Neural progenitor cell (in vitro differentiated cells): ENCODE measurements at regions not wholly inside any gene's neighbourhood (a gene's known extent, or its start where the extent isn't known, plus 50 kb on each side); places are given as distances from the start of the nearest gene placed in this dataset.

Experiments
- DNase-seq: peaks from one replicate; pipeline ENCODE4 v3.0.0-alpha.2; 2016; ENCODE audit warnings: low spot score
- H2AFZ ChIP-seq: fragments of 200-600 bp; sonication (generic); replicated peaks from 2 replicates; pipeline ENCODE4 v1.6.1; 2016; ENCODE audit warnings: antibody characterized with exemption
- H3F3A ChIP-seq: fragments of 200-600 bp; sonication (generic); 2 replicates; pipeline ENCODE4 v1.6.1; 2016; ENCODE audit warnings: antibody characterized with exemption, low read depth
- H3K27ac ChIP-seq: fragments of 200-600 bp; sonication (generic); 2 replicates; pipeline ENCODE4 v1.5.1; 2016; ENCODE audit warnings: mild to moderate bottlenecking
- H3K27me3 ChIP-seq: fragments of 200-600 bp; sonication (generic); 2 replicates; pipeline ENCODE4 v1.6.1; 2016; ENCODE audit warnings: mild to moderate bottlenecking, moderate library complexity
- H3K36me3 ChIP-seq: fragments of 200-600 bp; sonication (generic); 2 replicates; pipeline ENCODE4 v1.5.1; 2016
- H3K4me1 ChIP-seq: fragments of 200-600 bp; sonication (generic); 2 replicates; pipeline ENCODE4 v1.6.1; 2016; ENCODE audit warnings: mixed run types
- H3K4me2 ChIP-seq: fragments of 200-600 bp; sonication (generic); 2 replicates; pipeline ENCODE4 v1.6.1; 2016
- H3K4me3 ChIP-seq: fragments of 200-600 bp; sonication (generic); 2 replicates; pipeline ENCODE4 v1.5.1; 2016
- H3K79me2 ChIP-seq: fragments of 200-600 bp; sonication (generic); 2 replicates; pipeline ENCODE4 v1.6.1; 2016; ENCODE audit warnings: low read depth
- H3K9ac ChIP-seq: fragments of 200-600 bp; sonication (generic); 2 replicates; pipeline ENCODE4 v1.6.1; 2016
- H3K9me3 ChIP-seq: fragments of 200-600 bp; sonication (generic); 2 replicates; pipeline ENCODE4 v1.5.1; 2016; ENCODE audit warnings: low read depth
- H4K20me1 ChIP-seq: fragments of 200-600 bp; sonication (generic); 2 replicates; pipeline ENCODE4 v1.6.1; 2016; ENCODE audit warnings: low read depth
- H3K27ac Mint-ChIP-seq: 3 replicates; pipeline ENCODE4 v1.8.0; 2021; ENCODE audit warnings: mixed read lengths
- H3K27me3 Mint-ChIP-seq: 2 replicates; pipeline ENCODE4 v1.8.0; 2022; ENCODE audit warnings: low read depth, mild to moderate bottlenecking, inconsistent platforms, moderate library complexity, mixed read lengths; ENCODE audit not compliant: insufficient read depth
- H3K36me3 Mint-ChIP-seq: 3 replicates; pipeline ENCODE4 v1.8.0; 2021; ENCODE audit warnings: mixed read lengths
- H3K4me1 Mint-ChIP-seq: 3 replicates; pipeline ENCODE4 v1.8.0; 2021; ENCODE audit warnings: mixed read lengths
- H3K4me3 Mint-ChIP-seq: 3 replicates; pipeline ENCODE4 v1.8.0; 2021; ENCODE audit warnings: mild to moderate bottlenecking, moderate library complexity, mixed read lengths
- H3K9me3 Mint-ChIP-seq: 3 replicates; pipeline ENCODE4 v1.8.0; 2020; ENCODE audit warnings: mixed read lengths
- EZH2 ChIP-seq: fragments of 200-600 bp; sonication (generic); IDR thresholded peaks from 2 replicates; pipeline ENCODE4 v1.6.1; 2017; ENCODE audit warnings: antibody characterized with exemption, mild to moderate bottlenecking, moderate library complexity
- EZH2phosphoT487 ChIP-seq: fragments of 200-600 bp; sonication (generic); IDR thresholded peaks from 2 replicates; pipeline ENCODE4 v1.6.1; 2017; ENCODE audit warnings: antibody characterized with exemption
- TF ChIP-seq, protein P1 (sequence below): fragments of 200-600 bp; sonication (generic); IDR thresholded peaks from 2 replicates; pipeline ENCODE4 v1.5.1; 2017; ENCODE audit warnings: antibody characterized with exemption, mild to moderate bottlenecking

DNA sequence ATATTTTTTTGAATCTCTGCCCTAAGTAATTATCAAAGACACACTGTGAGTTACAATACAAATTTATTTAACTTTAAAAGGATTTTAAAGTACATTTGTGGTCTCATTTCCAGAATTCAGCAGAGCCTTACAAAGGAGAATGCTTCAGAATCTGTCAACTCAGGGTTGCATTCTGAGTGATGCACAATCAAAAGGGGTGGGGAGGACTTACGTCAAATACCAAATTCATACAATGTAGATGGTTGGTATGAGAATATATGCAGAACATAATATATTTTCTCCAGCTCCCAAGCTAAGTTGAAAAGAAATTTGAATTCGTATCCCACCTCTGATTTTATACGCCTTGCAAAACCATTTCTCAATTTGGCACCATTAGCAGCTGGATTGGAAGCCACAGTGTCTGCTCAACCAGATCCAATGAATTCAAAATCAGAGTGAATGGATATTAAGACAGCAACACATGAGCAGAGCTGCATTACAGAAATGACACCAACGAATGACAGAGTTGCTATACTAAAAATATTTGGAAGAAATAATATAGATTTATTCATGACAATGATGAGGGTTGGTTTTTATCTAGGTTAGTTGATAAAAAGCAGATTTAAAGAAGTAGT lies 110.4 kb upstream of the CFAP20DC start:
- H3K36me3 Mint-ChIP-seq, result no peaks in the 10 kb centered on the region
- no peaks in the 10 kb centered on the region for H3F3A ChIP-seq
- DNase-seq, result no peak
- no peak overlapping the region for H3K4me2 ChIP-seq
- H3K4me1 ChIP-seq, result peaks cover 1% of the 10 kb centered on the region
- H3K9me3 Mint-ChIP-seq, result no peaks in the 10 kb centered on the region
- H3K4me3 ChIP-seq, result no peak overlapping the region
- no peak overlapping the region for H3K27ac ChIP-seq
- H3K4me3 Mint-ChIP-seq, result no peak overlapping the region
- no peak overlapping the region for H2AFZ ChIP-seq
- TF ChIP-seq EZH2phosphoT487, result no peak
- TF ChIP-seq, protein P1, sequence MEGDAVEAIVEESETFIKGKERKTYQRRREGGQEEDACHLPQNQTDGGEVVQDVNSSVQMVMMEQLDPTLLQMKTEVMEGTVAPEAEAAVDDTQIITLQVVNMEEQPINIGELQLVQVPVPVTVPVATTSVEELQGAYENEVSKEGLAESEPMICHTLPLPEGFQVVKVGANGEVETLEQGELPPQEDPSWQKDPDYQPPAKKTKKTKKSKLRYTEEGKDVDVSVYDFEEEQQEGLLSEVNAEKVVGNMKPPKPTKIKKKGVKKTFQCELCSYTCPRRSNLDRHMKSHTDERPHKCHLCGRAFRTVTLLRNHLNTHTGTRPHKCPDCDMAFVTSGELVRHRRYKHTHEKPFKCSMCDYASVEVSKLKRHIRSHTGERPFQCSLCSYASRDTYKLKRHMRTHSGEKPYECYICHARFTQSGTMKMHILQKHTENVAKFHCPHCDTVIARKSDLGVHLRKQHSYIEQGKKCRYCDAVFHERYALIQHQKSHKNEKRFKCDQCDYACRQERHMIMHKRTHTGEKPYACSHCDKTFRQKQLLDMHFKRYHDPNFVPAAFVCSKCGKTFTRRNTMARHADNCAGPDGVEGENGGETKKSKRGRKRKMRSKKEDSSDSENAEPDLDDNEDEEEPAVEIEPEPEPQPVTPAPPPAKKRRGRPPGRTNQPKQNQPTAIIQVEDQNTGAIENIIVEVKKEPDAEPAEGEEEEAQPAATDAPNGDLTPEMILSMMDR, result no peak
- H3K27ac Mint-ChIP-seq, result no peak overlapping the region
- H3K36me3 ChIP-seq, result no peaks in the 10 kb centered on the region
- no peaks in the 10 kb centered on the region for H3K9me3 ChIP-seq
- no peaks in the 10 kb centered on the region for H3K4me1 Mint-ChIP-seq
- H3K79me2 ChIP-seq, result no peaks in the 10 kb centered on the region
- H4K20me1 ChIP-seq, result no peaks in the 10 kb centered on the region
- no peak overlapping the region for H3K9ac ChIP-seq
- H3K27me3 ChIP-seq, result no peaks in the 10 kb centered on the region
- H3K27me3 Mint-ChIP-seq, result no peaks in the 10 kb centered on the region

DNA sequence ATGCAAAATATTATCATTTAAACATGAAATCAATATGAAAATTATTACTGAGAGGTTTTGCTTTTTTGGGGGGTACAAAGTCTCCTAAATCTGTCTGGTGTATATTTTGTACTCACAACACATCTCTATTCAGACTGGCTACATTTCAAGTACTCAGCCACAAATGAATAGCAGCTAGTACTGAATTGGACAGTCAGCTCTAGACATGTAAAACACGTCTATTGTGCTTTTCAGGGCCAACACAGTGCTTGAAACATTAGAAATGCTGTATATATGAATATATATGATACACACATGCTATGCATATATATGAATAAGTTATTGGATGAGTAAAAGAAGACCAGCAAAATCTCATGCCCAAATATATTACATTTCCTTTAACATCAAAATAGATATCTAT lies 103.8 kb upstream of the CFAP20DC start:
- Mint-ChIP-seq H3K4me3 (no peak overlapping the region), H3K4me1 (peaks cover 4% of the 10 kb centered on the region), H3K27ac (no peak overlapping the region), H3K9me3 (peaks cover 16% of the 10 kb centered on the region), H3K27me3 (peaks cover 2% of the 10 kb centered on the region), H3K36me3 (no peaks in the 10 kb centered on the region)
- no peaks in the 10 kb centered on the region for H3K36me3 ChIP-seq
- H3K4me1 ChIP-seq, result peaks cover 10% of the 10 kb centered on the region
- no peak overlapping the region for H3K4me3 ChIP-seq
- no peaks in the 10 kb centered on the region for H3F3A ChIP-seq
- H4K20me1 ChIP-seq, result no peaks in the 10 kb centered on the region
- no peak overlapping the region for H3K4me2 ChIP-seq
- peaks cover 10% of the 10 kb centered on the region for H3K9me3 ChIP-seq
- no peak for DNase-seq
- TF ChIP-seq EZH2, result no peak
- no peak for TF ChIP-seq EZH2phosphoT487
- TF ChIP-seq, protein P1, result no peak
- H3K27ac ChIP-seq, result no peak overlapping the region
- H3K9ac ChIP-seq, result no peak overlapping the region
- no peaks in the 10 kb centered on the region for H3K27me3 ChIP-seq
- H3K79me2 ChIP-seq, result no peaks in the 10 kb centered on the region
- H2AFZ ChIP-seq, result no peak overlapping the region

DNA sequence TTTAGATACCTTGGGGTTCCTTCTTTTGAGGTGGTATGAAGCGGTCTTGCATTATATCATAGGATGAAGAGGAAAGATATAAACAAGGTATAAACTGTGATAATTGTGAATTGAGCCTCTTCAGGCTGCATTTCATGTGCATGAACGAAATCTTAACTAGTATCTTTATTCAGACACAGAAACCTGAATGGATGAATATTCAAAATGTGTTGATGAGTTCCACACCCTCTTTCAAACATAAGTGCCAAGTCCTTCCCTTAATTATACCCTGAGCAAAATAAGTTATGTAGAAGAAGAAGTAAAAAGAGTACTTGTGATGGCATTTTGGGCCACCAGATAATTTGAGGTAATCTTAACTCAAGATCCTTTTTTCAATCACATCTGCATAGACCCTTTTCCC lies 103.1 kb upstream of the CFAP20DC start:
- Histone ChIP-seq H2AFZ (no peak overlapping the region), H3F3A (no peaks in the 10 kb centered on the region), H3K4me2 (no peak overlapping the region), H3K27me3 (no peaks in the 10 kb centered on the region), H3K36me3 (no peaks in the 10 kb centered on the region), H3K27ac (no peak overlapping the region), H3K9me3 (peaks cover 15% of the 10 kb centered on the region), H3K4me3 (no peak overlapping the region), H3K9ac (no peak overlapping the region), H4K20me1 (no peaks in the 10 kb centered on the region), H3K4me1 (peaks cover 10% of the 10 kb centered on the region), H3K79me2 (no peaks in the 10 kb centered on the region)
- H3K27ac Mint-ChIP-seq, result no peak overlapping the region
- no peak overlapping the region for H3K4me3 Mint-ChIP-seq
- H3K9me3 Mint-ChIP-seq, result peaks cover 21% of the 10 kb centered on the region
- no peaks in the 10 kb centered on the region for H3K36me3 Mint-ChIP-seq
- peaks cover 2% of the 10 kb centered on the region for H3K27me3 Mint-ChIP-seq
- H3K4me1 Mint-ChIP-seq, result peaks cover 4% of the 10 kb centered on the region
- no peak for DNase-seq
- TF ChIP-seq, protein P1, result no peak
- no peak for TF ChIP-seq EZH2
- no peak for TF ChIP-seq EZH2phosphoT487
